HG02938 (cell line): ENCODE measurements at regions not wholly inside any gene's neighbourhood (a gene's known extent, or its start where the extent isn't known, plus 50 kb on each side); places are given as distances from the start of the nearest gene placed in this dataset.

Experiments
- ATAC-seq: cut with Tn5 transposase; IDR thresholded peaks from one replicate; pipeline ENCODE4 v1.9.1; 2021; ENCODE audit warnings: mild to moderate bottlenecking, moderate library complexity; ENCODE audit not compliant: unreplicated experiment

GRCh38 chr20:10802236-10802635 is 128.4 kb upstream of the JAG1 start:
- no peak for ATAC-seq

DNA sequence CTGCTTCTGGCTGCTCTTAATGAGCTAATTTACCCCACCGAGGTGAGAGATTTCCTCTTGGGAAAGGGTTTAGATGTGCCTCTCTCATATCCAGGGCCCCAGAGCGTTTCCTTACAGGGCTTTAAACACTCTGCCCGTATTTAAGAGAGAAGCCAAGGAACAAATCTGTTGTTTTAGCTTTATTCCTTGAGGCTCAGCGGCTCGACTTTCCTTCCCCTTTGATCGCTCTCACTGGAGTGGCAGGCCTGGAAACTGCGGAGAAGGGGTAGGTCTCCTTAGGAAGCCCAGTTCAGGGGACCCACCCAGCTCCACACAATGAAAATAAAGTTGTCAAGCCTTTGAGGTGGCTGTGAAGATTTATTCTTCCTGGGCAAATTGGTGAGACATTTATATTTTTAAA is 132.0 kb upstream of the JAG1 start:
- no peak for ATAC-seq

- ATAC-seq: no peak
These were observed 132.7 kb upstream of the JAG1 start for GRCh38 chr20:10806539-10806938.

GRCh38 chr20:10807013-10807412 is 133.2 kb upstream of the JAG1 start:
- no peak for ATAC-seq

DNA sequence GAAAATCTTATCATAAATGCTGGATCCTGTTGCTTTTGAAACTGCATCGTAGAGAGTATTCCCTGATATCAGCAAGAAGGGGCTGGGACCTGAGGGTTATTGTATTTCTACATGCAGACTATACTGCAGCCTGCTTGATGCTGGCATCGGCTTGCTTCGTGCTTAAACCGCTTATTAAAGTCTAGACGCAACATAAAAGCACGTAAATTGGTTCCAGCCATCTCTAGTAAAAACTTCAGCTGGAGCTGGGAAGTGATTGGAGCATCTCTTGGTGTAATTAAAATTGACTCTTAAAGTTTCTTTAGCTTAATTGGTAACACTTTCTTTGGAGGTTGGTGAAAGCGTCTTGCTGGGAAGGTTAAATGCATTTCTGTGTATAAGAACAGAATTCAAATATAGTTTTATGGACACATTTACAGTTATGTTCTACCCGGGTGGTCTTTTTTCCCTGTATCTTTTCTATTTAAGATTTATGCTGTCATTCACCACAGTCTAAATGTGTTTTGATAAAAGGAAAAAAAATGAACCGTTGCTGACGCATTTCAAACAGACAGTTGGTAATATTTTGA is 139.0 kb upstream of the JAG1 start:
- ATAC-seq: no peak

- no peak for ATAC-seq
These were observed 149.8 kb upstream of the JAG1 start for GRCh38 chr20:10823585-10823984.

DNA sequence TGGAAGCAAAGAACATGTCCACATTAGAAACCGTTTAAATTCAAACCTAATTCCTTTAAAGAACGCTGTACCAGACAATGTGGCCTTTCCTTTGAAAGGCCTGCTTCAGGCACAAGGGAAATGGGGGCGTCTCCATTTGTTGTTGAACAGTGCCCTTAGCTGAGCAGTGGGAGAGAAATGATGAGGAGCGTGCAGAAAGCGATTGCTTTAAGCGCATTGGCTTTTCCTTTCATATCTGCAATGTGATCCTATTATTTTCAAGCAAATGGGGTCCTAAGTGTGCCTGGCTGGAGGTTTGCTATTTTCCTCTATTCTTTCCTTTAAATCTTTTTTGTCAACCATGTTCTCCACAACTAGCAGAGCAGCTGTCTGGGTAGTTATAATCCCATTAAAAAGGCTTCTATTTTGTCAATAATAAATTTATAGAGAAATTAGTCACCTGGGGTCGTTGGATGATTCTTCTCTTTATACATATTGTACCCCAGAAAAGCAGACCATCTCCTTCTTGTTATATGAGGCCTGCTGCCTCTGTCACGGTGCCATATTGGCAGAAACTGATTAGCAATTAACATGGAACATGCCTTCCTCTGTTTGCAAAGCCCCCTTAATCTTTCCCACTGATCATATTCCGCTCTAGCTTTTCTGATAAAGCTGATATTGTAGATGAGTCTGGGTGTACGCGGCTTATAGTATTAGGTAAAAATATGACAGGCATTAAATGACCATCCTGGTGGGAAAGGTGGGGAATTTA is 151.1 kb upstream of the JAG1 start:
- ATAC-seq: no peak

- ATAC-seq: no peak
These were observed 152.3 kb upstream of the JAG1 start for GRCh38 chr20:10826111-10826510.

DNA sequence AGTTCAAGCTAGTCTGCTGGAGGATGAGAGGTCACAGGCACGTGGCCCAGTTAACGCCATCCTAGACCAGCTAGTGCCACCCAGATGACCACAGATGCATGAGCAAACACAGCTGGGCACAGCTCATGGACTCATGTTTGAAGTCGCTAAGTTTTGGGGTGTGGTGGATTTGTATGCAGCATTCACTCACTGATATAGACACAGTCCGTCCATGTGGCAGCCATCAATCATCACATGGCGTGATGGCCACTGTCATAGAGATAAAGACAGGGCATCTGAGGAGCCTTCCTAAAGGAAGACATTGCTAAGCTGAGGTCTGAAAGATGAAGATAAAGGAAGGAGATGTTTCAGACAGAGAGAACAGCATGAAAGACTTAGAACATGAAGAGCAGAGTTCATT is 154.4 kb upstream of the JAG1 start:
- ATAC-seq: no peak

- ATAC-seq: no peak
These were observed 158.3 kb upstream of the JAG1 start for GRCh38 chr20:10832141-10832540.

DNA sequence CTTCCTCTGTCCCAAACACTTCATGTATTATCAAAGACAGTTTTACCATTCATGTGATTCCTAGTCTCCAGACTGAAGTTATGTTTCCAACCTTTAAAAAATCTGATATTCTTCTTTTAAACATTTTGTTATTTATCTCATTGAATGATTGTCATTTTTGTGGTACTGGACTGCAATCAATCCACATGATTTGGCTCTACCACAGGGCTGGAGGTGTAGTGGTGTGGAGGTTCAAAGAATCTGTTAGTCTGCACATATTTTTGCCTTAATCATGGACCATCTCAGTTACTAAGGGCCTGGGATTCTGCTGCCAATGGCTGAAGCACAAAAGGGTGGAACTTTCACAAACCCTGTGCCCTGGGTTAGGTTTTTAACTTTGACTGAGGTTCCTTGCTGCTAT is 164.1 kb upstream of the JAG1 start:
- ATAC-seq: no peak

GRCh38 chr20:10842116-10842515 is 168.3 kb upstream of the JAG1 start:
- no peak for ATAC-seq

- no peak for ATAC-seq
These were observed 169.4 kb upstream of the JAG1 start for GRCh38 chr20:10843146-10843711.

DNA sequence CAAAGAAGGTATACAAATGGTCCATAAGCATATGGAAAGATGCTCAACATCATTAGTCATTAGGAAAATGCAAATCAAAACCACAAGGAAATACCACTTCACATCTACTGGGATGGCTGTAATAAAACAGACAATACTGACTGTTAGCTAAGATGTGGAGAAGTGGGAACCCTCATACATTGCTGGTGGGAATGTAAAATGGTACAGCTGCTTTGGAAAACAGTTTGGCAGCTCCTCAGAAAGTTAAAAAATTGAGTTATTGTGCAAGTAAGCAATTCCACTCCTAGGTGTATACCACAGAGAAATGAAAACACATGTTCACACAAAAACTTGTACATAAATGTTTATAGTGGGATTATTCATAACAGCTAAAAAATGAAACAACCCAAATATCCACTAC is 173.0 kb upstream of the JAG1 start:
- no peak for ATAC-seq

DNA sequence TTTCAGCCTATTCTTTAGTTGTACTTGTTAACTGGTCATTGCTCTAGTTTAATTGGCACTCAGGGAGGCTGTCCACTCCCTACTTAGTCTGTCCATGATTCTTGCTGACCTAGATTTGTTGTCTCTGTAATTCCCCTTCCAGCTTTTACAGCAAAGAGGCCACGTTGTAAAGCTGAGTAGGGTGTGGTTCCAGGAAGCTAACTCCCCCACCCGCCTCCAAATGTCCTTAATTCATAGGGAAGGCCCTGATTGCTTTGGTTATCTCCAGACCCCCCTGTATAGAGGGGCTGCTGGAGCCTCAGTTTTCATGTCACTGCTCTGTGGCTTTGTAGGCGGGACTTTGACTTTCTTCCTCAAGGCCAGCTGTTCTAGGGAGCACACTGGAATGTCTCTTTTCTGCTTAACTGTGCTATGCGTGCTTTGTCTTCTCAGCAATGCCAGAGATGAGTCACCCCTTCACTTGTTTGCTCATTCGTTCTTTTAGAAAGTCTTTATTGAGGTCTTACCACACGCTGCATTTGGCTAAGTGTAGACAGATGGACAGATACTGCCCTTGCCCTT is 175.1 kb upstream of the JAG1 start:
- no peak for ATAC-seq

DNA sequence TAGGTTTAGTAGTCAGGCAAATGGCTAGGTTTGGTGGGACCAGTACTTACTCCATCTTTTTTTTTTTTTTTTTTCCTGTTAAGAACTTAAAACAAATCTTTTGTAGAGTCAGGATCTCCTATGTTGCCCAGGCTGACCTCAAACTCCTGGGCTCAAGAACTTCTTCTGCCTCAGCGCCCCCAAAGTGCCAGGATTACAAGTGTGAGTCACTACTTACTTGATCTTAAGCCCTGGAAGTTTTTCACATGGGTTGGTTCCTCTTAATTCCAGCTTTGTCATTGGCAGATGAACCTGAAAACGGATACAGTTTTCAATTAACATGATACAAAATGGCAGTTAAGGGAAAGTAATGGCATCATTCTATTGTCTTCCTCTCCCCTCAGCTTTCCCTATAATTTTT is 179.4 kb upstream of the JAG1 start:
- no peak for ATAC-seq

DNA sequence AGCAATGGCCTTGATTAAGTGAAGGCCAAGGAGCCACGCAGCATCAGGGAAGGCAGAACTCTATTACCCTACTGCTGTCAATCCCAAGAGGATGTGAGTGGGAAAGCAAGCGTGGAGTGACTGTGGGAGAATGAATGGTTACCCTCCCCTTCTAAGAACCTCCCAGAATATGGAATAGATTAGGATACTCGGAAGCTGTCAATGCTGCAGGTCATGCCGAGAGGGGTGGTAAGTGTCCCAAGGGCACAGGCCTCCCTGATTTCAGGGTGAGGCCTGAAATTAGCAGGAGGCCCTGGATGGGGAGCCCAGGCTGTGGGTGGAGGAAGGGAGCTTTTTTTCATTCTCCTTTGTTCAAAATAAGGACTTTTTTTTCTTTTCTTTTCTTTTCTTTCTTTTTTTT is 179.9 kb upstream of the JAG1 start:
- no peak for ATAC-seq

DNA sequence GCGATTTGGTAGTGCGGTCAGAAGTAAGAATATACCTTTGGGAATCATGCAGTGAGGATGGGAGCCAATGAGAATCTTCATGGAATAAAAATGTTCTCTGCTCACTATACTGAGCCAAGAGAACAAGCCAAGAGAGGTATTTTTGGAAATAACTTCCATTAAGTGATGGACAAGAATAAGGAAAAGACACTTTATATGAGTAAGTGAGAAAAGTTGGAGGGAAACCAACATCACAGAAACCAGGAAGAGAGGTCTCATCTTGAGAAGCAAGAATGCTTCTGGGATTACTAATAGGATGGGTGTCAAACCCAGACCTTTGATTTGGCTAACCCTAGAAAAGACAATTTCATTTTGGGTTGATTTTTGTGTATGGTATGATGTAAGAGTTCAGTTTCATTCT is 181.2 kb upstream of the JAG1 start:
- no peak for ATAC-seq

DNA sequence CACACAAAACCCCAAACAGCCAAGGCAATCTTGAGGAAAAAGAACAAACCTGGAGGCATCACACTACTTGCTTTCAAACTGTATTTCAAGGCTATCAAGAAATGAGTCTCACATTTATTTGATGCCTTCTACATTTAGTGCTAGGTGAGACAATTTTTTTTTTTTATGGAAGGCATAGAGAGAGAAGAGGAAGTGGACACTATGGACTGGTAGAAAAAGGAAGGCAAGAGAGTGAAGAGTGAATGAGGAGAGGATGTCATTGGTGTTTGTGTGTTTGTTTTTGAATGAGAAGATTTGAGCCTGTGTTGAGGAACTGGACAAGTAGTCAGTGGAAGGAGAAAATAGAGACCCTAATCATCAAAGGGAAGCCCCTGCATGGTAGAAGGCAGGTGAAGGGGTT is 182.0 kb upstream of the JAG1 start:
- ATAC-seq: no peak

- ATAC-seq: no peak
These were observed 182.6 kb upstream of the JAG1 start for GRCh38 chr20:10856237-10857015.

- ATAC-seq: no peak
These were observed 183.7 kb upstream of the JAG1 start for GRCh38 chr20:10857352-10858070.
